ENCODE measurements at regions not wholly inside any gene's neighbourhood (a gene's known extent, or its start where the extent isn't known, plus 50 kb on each side); places are given as distances from the start of the nearest gene placed in this dataset.

DNA sequence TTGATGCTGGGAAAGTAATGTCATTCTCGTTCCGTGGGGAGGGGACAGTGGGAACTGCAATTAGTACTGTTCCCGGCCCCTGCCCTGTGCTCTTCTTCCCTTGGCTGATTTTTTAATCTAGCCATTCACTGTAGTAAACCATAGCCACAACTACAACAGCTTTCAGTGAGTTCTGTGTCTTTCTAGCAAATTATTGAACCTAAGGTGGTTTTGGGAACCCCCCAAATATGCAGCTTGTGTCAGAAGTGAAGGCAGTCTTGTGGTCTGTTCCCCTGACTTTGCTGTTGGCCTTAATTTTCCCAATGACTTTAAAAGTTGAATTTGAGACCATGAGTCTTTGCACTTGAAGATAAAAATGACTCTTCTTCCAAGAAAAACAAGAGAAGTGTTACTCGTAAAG lies 114.3 kb upstream of the ETV6 start:
- TF ChIP-seq POLR2A (IDR thresholded peaks at IDR 0.05; ENCODE audit: low read depth): no peak
- TF ChIP-seq, protein P1, sequence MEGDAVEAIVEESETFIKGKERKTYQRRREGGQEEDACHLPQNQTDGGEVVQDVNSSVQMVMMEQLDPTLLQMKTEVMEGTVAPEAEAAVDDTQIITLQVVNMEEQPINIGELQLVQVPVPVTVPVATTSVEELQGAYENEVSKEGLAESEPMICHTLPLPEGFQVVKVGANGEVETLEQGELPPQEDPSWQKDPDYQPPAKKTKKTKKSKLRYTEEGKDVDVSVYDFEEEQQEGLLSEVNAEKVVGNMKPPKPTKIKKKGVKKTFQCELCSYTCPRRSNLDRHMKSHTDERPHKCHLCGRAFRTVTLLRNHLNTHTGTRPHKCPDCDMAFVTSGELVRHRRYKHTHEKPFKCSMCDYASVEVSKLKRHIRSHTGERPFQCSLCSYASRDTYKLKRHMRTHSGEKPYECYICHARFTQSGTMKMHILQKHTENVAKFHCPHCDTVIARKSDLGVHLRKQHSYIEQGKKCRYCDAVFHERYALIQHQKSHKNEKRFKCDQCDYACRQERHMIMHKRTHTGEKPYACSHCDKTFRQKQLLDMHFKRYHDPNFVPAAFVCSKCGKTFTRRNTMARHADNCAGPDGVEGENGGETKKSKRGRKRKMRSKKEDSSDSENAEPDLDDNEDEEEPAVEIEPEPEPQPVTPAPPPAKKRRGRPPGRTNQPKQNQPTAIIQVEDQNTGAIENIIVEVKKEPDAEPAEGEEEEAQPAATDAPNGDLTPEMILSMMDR (IDR thresholded peaks at IDR 0.05): no peak
